DOHH2 (cell line): ENCODE measurements at regions not wholly inside any gene's neighbourhood (a gene's known extent, or its start where the extent isn't known, plus 50 kb on each side); places are given as distances from the start of the nearest gene placed in this dataset.

Source experiments
- H3F3A ChIP-seq: fragments of 200-600 bp; sonication (generic), shearing (Covaris generic); 2 replicates; pipeline ENCODE4 v1.6.0; 2016; ENCODE audit warnings: antibody characterized with exemption, mild to moderate bottlenecking; ENCODE audit not compliant: control insufficient read depth, insufficient read depth
- H3K27ac ChIP-seq: fragments of 200-600 bp; sonication (generic); 2 replicates; pipeline ENCODE4 v1.5.1; 2014; ENCODE audit warnings: low read depth, mild to moderate bottlenecking, low read length, moderate library complexity
- H3K27me3 ChIP-seq: fragments of 200-600 bp; sonication (generic); 2 replicates; pipeline ENCODE4 v1.6.1; 2014; ENCODE audit warnings: mild to moderate bottlenecking, low read length, mixed read lengths; ENCODE audit not compliant: control insufficient read depth
- H3K36me3 ChIP-seq: fragments of 200-600 bp; sonication (generic); 2 replicates; pipeline ENCODE4 v1.6.1; 2014; ENCODE audit warnings: mild to moderate bottlenecking, low read length, moderate library complexity, mixed read lengths; ENCODE audit not compliant: control insufficient read depth
- H3K4me1 ChIP-seq: fragments of 200-600 bp; sonication (generic); 2 replicates; pipeline ENCODE4 v1.6.1; 2014; ENCODE audit warnings: mild to moderate bottlenecking, low read length, mixed read lengths; ENCODE audit not compliant: control insufficient read depth
- H3K4me2 ChIP-seq: fragments of 200-600 bp; sonication (generic); 2 replicates; pipeline ENCODE4 v1.6.0; 2014; ENCODE audit warnings: mild to moderate bottlenecking, low read length, moderate library complexity
- H3K4me3 ChIP-seq: fragments of 200-600 bp; sonication (generic); 2 replicates; pipeline ENCODE4 v1.5.1; 2014; ENCODE audit warnings: mild to moderate bottlenecking, low read length, mixed read lengths
- H3K79me2 ChIP-seq: fragments of 200-600 bp; sonication (generic); 2 replicates; pipeline ENCODE4 v1.6.1; 2014; ENCODE audit warnings: mild to moderate bottlenecking, low read length, mixed read lengths; ENCODE audit not compliant: control insufficient read depth
- H3K9me2 ChIP-seq: fragments of 200-600 bp; sonication (generic); replicated peaks from 2 replicates; pipeline ENCODE4 v1.6.1; 2014; ENCODE audit warnings: mild to moderate bottlenecking, low read length, mixed read lengths; ENCODE audit not compliant: control insufficient read depth
- H3K9me3 ChIP-seq: fragments of 200-600 bp; sonication (generic); 2 replicates; pipeline ENCODE4 v1.6.1; 2014; ENCODE audit warnings: antibody characterized with exemption, low read length, mixed read lengths; ENCODE audit not compliant: control insufficient read depth, insufficient read depth
- H4K20me1 ChIP-seq: fragments of 200-600 bp; sonication (generic); 2 replicates; pipeline ENCODE4 v1.6.0; 2014; ENCODE audit warnings: low read depth, mild to moderate bottlenecking, antibody characterized with exemption, low read length, moderate library complexity; ENCODE audit not compliant: control insufficient read depth, insufficient read depth
- CTCF ChIP-seq: fragments of 200-600 bp; sonication (generic); IDR thresholded peaks from one replicate; pipeline ENCODE4 v1.5.1; 2014; ENCODE audit warnings: antibody characterized with exemption, mild to moderate bottlenecking, low read depth, low read length; ENCODE audit not compliant: poor library complexity, severe bottlenecking
- EZH2phosphoT487 ChIP-seq: fragments of 200-600 bp; sonication (generic); IDR thresholded peaks from 2 replicates; pipeline ENCODE4 v1.6.1; 2017; ENCODE audit warnings: borderline replicate concordance, mild to moderate bottlenecking, antibody characterized with exemption, low read length, moderate library complexity, mixed read lengths

DNA sequence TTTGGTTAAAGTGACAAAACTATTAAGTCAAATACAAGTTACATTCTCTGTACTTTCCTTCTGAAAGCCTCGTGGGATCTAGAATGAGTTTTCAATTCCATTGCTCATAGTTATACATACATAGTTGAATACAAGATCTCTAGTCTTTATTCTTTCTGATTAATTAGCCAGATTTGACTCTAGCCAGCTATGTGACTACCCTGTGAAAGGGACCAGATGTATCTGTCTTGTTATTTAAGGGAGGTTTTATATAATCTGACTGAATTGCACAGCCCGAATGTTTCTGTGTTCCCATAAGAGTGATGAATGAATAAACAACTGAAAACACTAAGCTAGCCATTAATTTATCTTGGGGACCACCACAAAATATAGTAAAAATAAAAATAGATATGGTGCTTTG lies 166.7 kb downstream of the TMEM167A start:
- no peaks in the 10 kb centered on the region for H3K36me3 ChIP-seq
- no peaks in the 10 kb centered on the region for H3K9me2 ChIP-seq
- no peak overlapping the region for H3K4me3 ChIP-seq
- H3K9me3 ChIP-seq, result no peaks in the 10 kb centered on the region
- no peak overlapping the region for H3K27ac ChIP-seq
- no peaks in the 10 kb centered on the region for H3K4me1 ChIP-seq
- no peaks in the 10 kb centered on the region for H3K79me2 ChIP-seq
- H4K20me1 ChIP-seq, result no peaks in the 10 kb centered on the region
- TF ChIP-seq CTCF (no peak), EZH2phosphoT487 (no peak)
- H3K4me2 ChIP-seq, result no peak overlapping the region
- H3F3A ChIP-seq, result no peaks in the 10 kb centered on the region
- H3K27me3 ChIP-seq, result no peaks in the 10 kb centered on the region

GRCh38 chr5:82909771-82910170 lies 167.4 kb downstream of the TMEM167A start:
- Histone ChIP-seq H3K9me3 (no peaks in the 10 kb centered on the region), H3K27ac (no peak overlapping the region), H3K4me2 (no peak overlapping the region), H3K36me3 (no peaks in the 10 kb centered on the region), H3K4me3 (no peak overlapping the region), H4K20me1 (no peaks in the 10 kb centered on the region), H3K27me3 (no peaks in the 10 kb centered on the region), H3K4me1 (no peaks in the 10 kb centered on the region), H3F3A (no peaks in the 10 kb centered on the region), H3K79me2 (no peaks in the 10 kb centered on the region), H3K9me2 (no peaks in the 10 kb centered on the region)
- TF ChIP-seq EZH2phosphoT487, result no peak

DNA sequence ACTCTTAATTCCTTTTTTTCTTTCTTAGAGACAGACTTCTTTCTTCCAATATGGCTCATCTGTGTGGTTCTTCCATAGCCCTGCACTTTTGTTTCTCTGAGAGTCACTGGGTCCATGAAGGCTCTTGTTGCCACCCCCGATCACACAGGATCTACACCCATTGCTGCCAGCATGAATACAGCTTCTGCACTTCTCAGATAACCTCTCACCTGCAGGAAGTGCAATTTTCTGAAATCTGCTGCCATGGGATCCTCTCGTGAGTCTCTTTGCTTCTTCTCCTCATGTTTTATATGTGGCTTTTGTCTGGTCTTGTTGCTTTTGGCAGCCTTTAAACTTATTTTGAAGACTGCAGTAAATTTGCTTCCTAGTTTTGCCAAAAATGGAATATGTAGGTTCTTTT lies 171.2 kb downstream of the TMEM167A start:
- no peak overlapping the region for H3K4me3 ChIP-seq
- H3K27me3 ChIP-seq, result no peaks in the 10 kb centered on the region
- no peak overlapping the region for H3K4me2 ChIP-seq
- TF ChIP-seq CTCF, result no peak
- no peak for TF ChIP-seq EZH2phosphoT487
- H3K9me3 ChIP-seq, result no peaks in the 10 kb centered on the region; the same call in 1 of the 2 replicates
- H4K20me1 ChIP-seq, result no peaks in the 10 kb centered on the region
- H3F3A ChIP-seq, result no peaks in the 10 kb centered on the region
- no peaks in the 10 kb centered on the region for H3K36me3 ChIP-seq
- no peak overlapping the region for H3K27ac ChIP-seq
- no peaks in the 10 kb centered on the region for H3K4me1 ChIP-seq
- H3K79me2 ChIP-seq, result no peaks in the 10 kb centered on the region
- H3K9me2 ChIP-seq, result no peaks in the 10 kb centered on the region

DNA sequence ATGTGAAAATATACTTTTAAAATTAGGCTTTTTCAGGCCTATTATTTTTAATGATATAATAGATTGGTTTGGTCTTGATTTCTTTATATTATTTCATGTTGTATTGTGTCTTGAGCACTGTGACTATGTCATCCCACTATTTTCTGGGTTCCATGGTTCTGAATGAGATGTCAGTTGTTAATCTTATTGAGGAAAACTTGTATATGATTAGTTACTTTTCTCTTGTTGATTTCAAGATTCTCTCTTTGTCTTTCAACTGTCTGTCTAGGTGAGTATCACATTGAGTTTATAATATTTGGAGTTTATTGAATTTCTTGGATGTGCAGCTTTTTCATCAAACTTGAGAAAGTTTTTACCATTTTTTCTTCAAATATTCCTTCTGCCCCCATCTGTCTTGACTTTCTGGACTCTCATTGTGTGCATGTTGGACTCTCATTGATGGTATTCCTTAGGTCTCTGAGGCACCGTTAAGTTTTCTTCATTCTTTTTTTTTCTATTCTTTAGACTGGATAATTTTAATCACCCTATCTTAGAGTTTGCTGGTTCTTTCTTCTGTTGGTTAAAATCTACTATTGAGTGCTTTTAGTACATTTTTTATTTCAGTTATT lies 175.8 kb downstream of the TMEM167A start:
- Histone ChIP-seq H4K20me1 (no peaks in the 10 kb centered on the region), H3K4me2 (no peak overlapping the region), H3K4me3 (no peak overlapping the region), H3K4me1 (no peaks in the 10 kb centered on the region), H3K36me3 (no peaks in the 10 kb centered on the region), H3K79me2 (no peaks in the 10 kb centered on the region), H3K9me2 (no peaks in the 10 kb centered on the region), H3K9me3 (no peaks in the 10 kb centered on the region; the same call in 1 of the 2 replicates), H3K27ac (no peak overlapping the region), H3K27me3 (no peaks in the 10 kb centered on the region), H3F3A (no peaks in the 10 kb centered on the region)
- TF ChIP-seq EZH2phosphoT487 (no peak), CTCF (no peak)
